ENCODE measurements at regions not wholly inside any gene's neighbourhood (a gene's known extent, or its start where the extent isn't known, plus 50 kb on each side); places are given as distances from the start of the nearest gene placed in this dataset.

DNA sequence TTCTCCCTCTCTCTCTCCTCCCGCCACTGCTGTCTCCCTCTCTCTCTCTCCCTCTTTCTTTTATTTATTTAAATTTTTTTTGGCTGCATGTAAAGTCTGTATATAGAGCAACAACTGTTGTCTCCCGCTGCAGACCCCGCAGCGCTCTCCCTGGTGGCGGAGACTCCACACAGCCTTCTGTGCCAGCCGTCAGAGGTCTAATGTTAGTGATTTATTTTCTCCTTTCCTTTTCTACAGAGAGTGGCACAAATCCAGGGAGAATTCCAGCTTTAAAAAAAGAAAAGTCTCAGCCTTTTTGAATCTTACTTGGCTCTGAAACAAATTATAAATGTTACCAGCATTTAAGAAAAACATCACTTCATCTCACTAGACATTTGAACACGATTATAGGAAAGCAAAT is 106.2 kb downstream of the FAM9B start:
- TF ChIP-seq CTCF (conservative IDR thresholded peaks at IDR 0.05; ENCODE audit: low read depth, low read length), result no peak
- H3K4me3 ChIP-seq (ENCODE audit: low read depth, low read length), result no peak overlapping the region

GRCh38 chrX:8927066-8927635 is 106.8 kb downstream of the FAM9B start:
- TF ChIP-seq CTCF (conservative IDR thresholded peaks at IDR 0.05; ENCODE audit: low read depth, low read length), result no peak
- H3K4me3 ChIP-seq (ENCODE audit: low read depth, low read length), result no peak overlapping the region
- no peak for DNase-seq (ENCODE audit: low read depth)

More for the DNA sequence above, 106.2 kb downstream of the FAM9B start:
- DNase-seq (ENCODE audit: low read depth), result no peak

GRCh38 chrX:8921615-8922014 is 112.3 kb downstream of the FAM9B start:
- H3K4me3 ChIP-seq (ENCODE audit: low read depth, low read length), result no peak overlapping the region
- no peak for TF ChIP-seq CTCF (conservative IDR thresholded peaks at IDR 0.05; ENCODE audit: low read depth, low read length)
- DNase-seq (ENCODE audit: low read depth), result no peak

DNA sequence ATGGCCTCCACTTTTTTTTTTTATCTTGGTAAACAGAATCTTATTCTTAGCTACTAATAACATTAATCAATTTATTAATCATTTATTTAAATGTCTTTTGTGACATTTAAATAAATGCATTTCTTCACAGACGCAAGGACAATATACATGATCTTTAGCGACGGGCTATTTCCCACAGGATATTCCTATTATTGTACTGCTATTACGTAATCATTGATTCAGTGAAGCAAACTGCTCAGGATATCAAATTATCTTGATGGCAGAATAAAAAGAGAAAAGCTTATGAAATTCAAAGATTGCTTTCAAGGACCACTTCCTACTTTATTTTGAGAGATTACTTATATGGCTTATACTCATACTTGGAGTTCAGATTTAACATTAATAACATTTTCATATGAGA is 114.1 kb downstream of the FAM9B start:
- no peak for TF ChIP-seq CTCF (conservative IDR thresholded peaks at IDR 0.05; ENCODE audit: low read depth, low read length)
- no peak overlapping the region for H3K4me3 ChIP-seq (ENCODE audit: low read depth, low read length)
- no peak for DNase-seq (ENCODE audit: low read depth)

DNA sequence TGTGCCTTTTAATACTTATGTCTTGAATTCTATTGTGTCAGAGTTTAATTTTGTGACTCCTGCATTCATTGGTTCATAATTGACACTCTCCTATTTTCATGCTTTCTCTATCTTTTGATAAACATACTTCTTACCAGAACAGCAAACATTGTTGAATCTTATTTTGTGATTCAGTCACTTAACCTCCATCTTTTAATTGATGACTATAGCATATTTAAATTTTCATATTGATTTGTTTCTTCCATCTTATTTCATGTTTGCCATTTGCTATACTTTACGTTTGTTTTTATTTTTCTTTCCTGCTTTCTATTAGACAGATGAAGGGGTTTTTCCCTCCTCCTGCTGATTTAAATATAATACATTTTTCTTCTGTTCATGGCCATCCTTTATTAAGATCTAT is 115.5 kb upstream of the FAM9A start:
- no peak overlapping the region for H3K4me3 ChIP-seq (ENCODE audit: low read depth, low read length)
- no peak for DNase-seq (ENCODE audit: low read depth)
- TF ChIP-seq CTCF (conservative IDR thresholded peaks at IDR 0.05; ENCODE audit: low read depth, low read length), result no peak

DNA sequence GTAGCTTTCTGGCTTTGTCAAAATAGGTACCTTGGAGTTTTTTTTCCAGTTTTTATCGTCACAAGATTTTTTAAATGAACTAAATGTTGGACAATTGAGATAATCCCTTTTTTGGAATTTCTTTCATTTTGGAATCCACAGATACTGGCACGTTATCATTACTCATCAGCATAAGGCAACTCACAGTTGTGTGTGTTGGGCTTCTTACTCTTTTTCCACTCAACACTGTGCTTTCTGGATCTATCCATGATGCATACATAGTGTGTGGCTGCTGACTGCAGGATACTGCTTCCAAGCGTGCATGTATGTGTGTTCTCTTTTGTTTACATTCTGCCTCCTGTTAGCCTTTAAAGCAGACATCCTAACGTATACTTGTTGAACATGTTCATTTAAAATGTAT is 113.5 kb upstream of the FAM9A start:
- DNase-seq (ENCODE audit: low read depth), result no peak
- H3K4me3 ChIP-seq (ENCODE audit: low read depth, low read length), result no peak overlapping the region
- no peak for TF ChIP-seq CTCF (conservative IDR thresholded peaks at IDR 0.05; ENCODE audit: low read depth, low read length)

GRCh38 chrX:8913655-8914409 is 112.6 kb upstream of the FAM9A start:
- TF ChIP-seq CTCF (conservative IDR thresholded peaks at IDR 0.05; ENCODE audit: low read depth, low read length), result no peak
- no peak for DNase-seq (ENCODE audit: low read depth)
- no peak overlapping the region for H3K4me3 ChIP-seq (ENCODE audit: low read depth, low read length)
